Stimulated activated CD8-positive, alpha-beta memory T cell treated with anti-CD3 and anti-CD28 coated beads, Interleukin-7, amount 100 ng/mL, for 4 hours (primary cell): ENCODE measurements at regions not wholly inside any gene's neighbourhood (a gene's known extent, or its start where the extent isn't known, plus 50 kb on each side); places are given as distances from the start of the nearest gene placed in this dataset.

Experiments used
- DNase-seq, 2 donors: peaks; one replicate each; pipeline ENCODE4 v3.0.0-alpha.2; 2020; ENCODE audit warnings: low read depth in 2 of 2

- DNase-seq = no peak
Measured at GRCh38 chrX:20863649-20864048, 510.6 kb upstream of the CNKSR2 start.

- no peak for DNase-seq
Measured at GRCh38 chrX:20861113-20861512, 513.1 kb upstream of the CNKSR2 start.

GRCh38 chrX:20857746-20858145, 516.5 kb upstream of the CNKSR2 start:
- DNase-seq = no peak

- no peak for DNase-seq
Measured at GRCh38 chrX:20838477-20838876, 535.7 kb upstream of the CNKSR2 start.

GRCh38 chrX:20829665-20830491, 544.3 kb upstream of the CNKSR2 start:
- no peak for DNase-seq

- DNase-seq = no peak
Measured at GRCh38 chrX:20825984-20826383, 548.2 kb upstream of the CNKSR2 start.

GRCh38 chrX:20803971-20804370, 537.3 kb upstream of the RPS6KA3 start:
- no peak for DNase-seq

- DNase-seq = no peak
Measured at GRCh38 chrX:20802036-20802435, 535.3 kb upstream of the RPS6KA3 start.

- DNase-seq = no peak
Measured at GRCh38 chrX:20796450-20796849, 529.7 kb upstream of the RPS6KA3 start.

GRCh38 chrX:20789103-20789502, 522.4 kb upstream of the RPS6KA3 start:
- DNase-seq = no peak

GRCh38 chrX:20767346-20767745, 500.6 kb upstream of the RPS6KA3 start:
- DNase-seq = no peak

GRCh38 chrX:20756585-20756984, 489.9 kb upstream of the RPS6KA3 start:
- DNase-seq = no peak

GRCh38 chrX:20753076-20753475, 486.4 kb upstream of the RPS6KA3 start:
- DNase-seq = no peak

- DNase-seq = no peak
Measured at GRCh38 chrX:20746690-20747089, 480.0 kb upstream of the RPS6KA3 start.

GRCh38 chrX:20743046-20743445, 476.3 kb upstream of the RPS6KA3 start:
- DNase-seq = no peak

GRCh38 chrX:20742106-20742505, 475.4 kb upstream of the RPS6KA3 start:
- no peak for DNase-seq

- no peak for DNase-seq
Measured at GRCh38 chrX:20740443-20740842, 473.7 kb upstream of the RPS6KA3 start.

GRCh38 chrX:20739038-20739745, 472.5 kb upstream of the RPS6KA3 start:
- no peak for DNase-seq

- no peak for DNase-seq
Measured at GRCh38 chrX:20729416-20729815, 462.7 kb upstream of the RPS6KA3 start.

GRCh38 chrX:20727447-20727846, 460.7 kb upstream of the RPS6KA3 start:
- DNase-seq = no peak

GRCh38 chrX:20720954-20721626, 454.4 kb upstream of the RPS6KA3 start:
- no peak for DNase-seq

GRCh38 chrX:20718592-20719380, 452.1 kb upstream of the RPS6KA3 start:
- DNase-seq = no peak
